ENCODE measurements at regions not wholly inside any gene's neighbourhood (a gene's known extent, or its start where the extent isn't known, plus 50 kb on each side); places are given as distances from the start of the nearest gene placed in this dataset.

DNA sequence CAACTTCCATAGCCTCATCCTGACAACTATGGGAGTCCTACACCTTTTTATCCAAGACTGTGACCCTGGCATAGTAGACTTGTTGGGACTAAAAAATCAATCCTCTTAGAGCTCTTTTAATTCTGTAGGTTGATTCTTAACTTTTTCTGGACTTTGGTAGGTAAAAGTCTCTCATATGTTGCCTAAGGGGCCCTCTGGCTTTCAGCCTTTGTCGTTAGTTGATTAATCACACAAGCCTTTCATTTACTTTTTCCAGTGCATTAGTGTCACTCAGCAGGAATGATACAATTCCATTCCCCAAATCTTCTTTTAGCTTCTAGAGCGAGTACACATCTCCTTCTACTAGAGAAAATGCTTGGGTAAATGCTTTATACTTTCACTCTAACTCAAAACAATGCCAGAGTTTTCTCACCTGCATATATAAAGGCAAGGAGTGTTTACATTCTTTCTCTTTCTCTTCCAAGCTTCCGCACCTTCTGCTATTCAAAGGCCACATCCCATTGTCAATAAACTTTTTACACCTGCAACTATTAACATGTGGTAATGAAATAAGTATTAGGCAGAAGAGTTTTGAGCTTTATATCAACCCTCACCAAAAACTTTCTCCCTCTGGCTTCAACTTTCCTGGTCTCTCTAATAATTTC, 516.6 kb downstream of the FAM181B start:
- no peak for DNase-seq (ENCODE audit: low spot score)
- Histone ChIP-seq H3K27ac (ENCODE audit: low read depth in 1 of 2, low read length in 2 of 2) (no peak overlapping the region), H3K4me3 (ENCODE audit: low read depth in 1 of 3, low read length in 3 of 3) (no peak overlapping the region), H3K36me3 (ENCODE audit: control insufficient read depth in 4 of 4, insufficient read depth in 3 of 4, low read depth in 1 of 4, low read length in 3 of 4) (no peaks in the 10 kb centered on the region), H3K27me3 (ENCODE audit: control insufficient read depth in 4 of 4, insufficient read depth in 4 of 4, low read length in 3 of 4) (no peaks in the 10 kb centered on the region), H3K9me3 (ENCODE audit: control insufficient read depth in 4 of 4, low read length in 3 of 4) (no peaks in the 10 kb centered on the region), H3K4me1 (ENCODE audit: control insufficient read depth in 4 of 4, insufficient read depth in 4 of 4, low read length in 3 of 4) (no peaks in the 10 kb centered on the region), H3K9ac (ENCODE audit: low read depth in 1 of 2, low read length in 2 of 2) (no peak overlapping the region)
- 55% methylated on average over 3 of the region's 3 CpGs for WGBS
- TF ChIP-seq RAD21 (IDR thresholded peaks at IDR 0.05) (no peak), SP1 (IDR thresholded peaks at IDR 0.05) (no peak), HNF4A (conservative IDR thresholded peaks at IDR 0.05) (peak; percentile 55 to 67), JUND (IDR thresholded peaks at IDR 0.05) (no peak), HNF4G (IDR thresholded peaks at IDR 0.05) (no peak), FOXA1 (IDR thresholded peaks at IDR 0.05) (no peak)
- TF ChIP-seq, protein P1, sequence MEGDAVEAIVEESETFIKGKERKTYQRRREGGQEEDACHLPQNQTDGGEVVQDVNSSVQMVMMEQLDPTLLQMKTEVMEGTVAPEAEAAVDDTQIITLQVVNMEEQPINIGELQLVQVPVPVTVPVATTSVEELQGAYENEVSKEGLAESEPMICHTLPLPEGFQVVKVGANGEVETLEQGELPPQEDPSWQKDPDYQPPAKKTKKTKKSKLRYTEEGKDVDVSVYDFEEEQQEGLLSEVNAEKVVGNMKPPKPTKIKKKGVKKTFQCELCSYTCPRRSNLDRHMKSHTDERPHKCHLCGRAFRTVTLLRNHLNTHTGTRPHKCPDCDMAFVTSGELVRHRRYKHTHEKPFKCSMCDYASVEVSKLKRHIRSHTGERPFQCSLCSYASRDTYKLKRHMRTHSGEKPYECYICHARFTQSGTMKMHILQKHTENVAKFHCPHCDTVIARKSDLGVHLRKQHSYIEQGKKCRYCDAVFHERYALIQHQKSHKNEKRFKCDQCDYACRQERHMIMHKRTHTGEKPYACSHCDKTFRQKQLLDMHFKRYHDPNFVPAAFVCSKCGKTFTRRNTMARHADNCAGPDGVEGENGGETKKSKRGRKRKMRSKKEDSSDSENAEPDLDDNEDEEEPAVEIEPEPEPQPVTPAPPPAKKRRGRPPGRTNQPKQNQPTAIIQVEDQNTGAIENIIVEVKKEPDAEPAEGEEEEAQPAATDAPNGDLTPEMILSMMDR (IDR thresholded peaks at IDR 0.05; ENCODE audit: low read depth, low read length, missing input control), result no peak

DNA sequence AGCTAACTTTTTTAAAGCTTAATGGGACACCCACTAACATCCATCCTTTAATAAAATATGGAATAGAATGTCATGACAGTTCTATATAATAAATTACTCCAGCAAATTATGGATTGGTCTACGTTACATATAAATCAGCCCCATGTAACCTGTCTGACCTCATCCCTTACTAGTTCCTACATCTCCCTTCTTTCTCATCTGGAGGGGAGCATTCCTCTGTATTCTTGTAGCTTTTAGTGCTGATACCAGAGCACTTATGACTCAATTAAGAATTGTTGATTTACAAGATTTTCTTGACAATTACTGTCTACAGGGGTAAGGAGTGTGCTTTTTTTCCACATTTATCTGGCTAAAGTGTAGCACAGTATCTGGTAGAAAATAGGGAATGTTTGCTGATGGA, 523.7 kb downstream of the FAM181B start:
- Histone ChIP-seq H3K9ac (ENCODE audit: low read depth in 1 of 2, low read length in 2 of 2) (no peak overlapping the region), H3K27me3 (ENCODE audit: control insufficient read depth in 4 of 4, insufficient read depth in 4 of 4, low read length in 3 of 4) (no peaks in the 10 kb centered on the region), H3K4me1 (ENCODE audit: control insufficient read depth in 4 of 4, insufficient read depth in 4 of 4, low read length in 3 of 4) (no peaks in the 10 kb centered on the region), H3K9me3 (ENCODE audit: control insufficient read depth in 4 of 4, low read length in 3 of 4) (no peaks in the 10 kb centered on the region), H3K27ac (ENCODE audit: low read depth in 1 of 2, low read length in 2 of 2) (no peak overlapping the region), H3K36me3 (ENCODE audit: control insufficient read depth in 4 of 4, insufficient read depth in 3 of 4, low read depth in 1 of 4, low read length in 3 of 4) (no peaks in the 10 kb centered on the region), H3K4me3 (ENCODE audit: low read depth in 1 of 3, low read length in 3 of 3) (no peak overlapping the region)
- TF ChIP-seq, protein P2, sequence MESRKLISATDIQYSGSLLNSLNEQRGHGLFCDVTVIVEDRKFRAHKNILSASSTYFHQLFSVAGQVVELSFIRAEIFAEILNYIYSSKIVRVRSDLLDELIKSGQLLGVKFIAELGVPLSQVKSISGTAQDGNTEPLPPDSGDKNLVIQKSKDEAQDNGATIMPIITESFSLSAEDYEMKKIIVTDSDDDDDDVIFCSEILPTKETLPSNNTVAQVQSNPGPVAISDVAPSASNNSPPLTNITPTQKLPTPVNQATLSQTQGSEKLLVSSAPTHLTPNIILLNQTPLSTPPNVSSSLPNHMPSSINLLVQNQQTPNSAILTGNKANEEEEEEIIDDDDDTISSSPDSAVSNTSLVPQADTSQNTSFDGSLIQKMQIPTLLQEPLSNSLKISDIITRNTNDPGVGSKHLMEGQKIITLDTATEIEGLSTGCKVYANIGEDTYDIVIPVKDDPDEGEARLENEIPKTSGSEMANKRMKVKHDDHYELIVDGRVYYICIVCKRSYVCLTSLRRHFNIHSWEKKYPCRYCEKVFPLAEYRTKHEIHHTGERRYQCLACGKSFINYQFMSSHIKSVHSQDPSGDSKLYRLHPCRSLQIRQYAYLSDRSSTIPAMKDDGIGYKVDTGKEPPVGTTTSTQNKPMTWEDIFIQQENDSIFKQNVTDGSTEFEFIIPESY (IDR thresholded peaks at IDR 0.05), result no peak
- TF ChIP-seq, protein P3, sequence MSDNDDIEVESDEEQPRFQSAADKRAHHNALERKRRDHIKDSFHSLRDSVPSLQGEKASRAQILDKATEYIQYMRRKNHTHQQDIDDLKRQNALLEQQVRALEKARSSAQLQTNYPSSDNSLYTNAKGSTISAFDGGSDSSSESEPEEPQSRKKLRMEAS (IDR thresholded peaks at IDR 0.05), result no peak
- TF ChIP-seq SP1 (IDR thresholded peaks at IDR 0.05) (no peak), TAF1 (conservative IDR thresholded peaks at IDR 0.05) (no peak)
- TF ChIP-seq, protein P4, sequence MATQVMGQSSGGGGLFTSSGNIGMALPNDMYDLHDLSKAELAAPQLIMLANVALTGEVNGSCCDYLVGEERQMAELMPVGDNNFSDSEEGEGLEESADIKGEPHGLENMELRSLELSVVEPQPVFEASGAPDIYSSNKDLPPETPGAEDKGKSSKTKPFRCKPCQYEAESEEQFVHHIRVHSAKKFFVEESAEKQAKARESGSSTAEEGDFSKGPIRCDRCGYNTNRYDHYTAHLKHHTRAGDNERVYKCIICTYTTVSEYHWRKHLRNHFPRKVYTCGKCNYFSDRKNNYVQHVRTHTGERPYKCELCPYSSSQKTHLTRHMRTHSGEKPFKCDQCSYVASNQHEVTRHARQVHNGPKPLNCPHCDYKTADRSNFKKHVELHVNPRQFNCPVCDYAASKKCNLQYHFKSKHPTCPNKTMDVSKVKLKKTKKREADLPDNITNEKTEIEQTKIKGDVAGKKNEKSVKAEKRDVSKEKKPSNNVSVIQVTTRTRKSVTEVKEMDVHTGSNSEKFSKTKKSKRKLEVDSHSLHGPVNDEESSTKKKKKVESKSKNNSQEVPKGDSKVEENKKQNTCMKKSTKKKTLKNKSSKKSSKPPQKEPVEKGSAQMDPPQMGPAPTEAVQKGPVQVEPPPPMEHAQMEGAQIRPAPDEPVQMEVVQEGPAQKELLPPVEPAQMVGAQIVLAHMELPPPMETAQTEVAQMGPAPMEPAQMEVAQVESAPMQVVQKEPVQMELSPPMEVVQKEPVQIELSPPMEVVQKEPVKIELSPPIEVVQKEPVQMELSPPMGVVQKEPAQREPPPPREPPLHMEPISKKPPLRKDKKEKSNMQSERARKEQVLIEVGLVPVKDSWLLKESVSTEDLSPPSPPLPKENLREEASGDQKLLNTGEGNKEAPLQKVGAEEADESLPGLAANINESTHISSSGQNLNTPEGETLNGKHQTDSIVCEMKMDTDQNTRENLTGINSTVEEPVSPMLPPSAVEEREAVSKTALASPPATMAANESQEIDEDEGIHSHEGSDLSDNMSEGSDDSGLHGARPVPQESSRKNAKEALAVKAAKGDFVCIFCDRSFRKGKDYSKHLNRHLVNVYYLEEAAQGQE (IDR thresholded peaks at IDR 0.05), result no peak
- TF ChIP-seq, protein P1 (IDR thresholded peaks at IDR 0.05; ENCODE audit: low read depth, low read length, missing input control), result no peak
- 91% methylated on average over 1 of the region's 1 CpG for WGBS
- DNase-seq (ENCODE audit: low spot score), result no peak

Measured in liver (tissue), 8 donors.